CD14-positive monocyte (primary cell): ENCODE measurements at regions not wholly inside any gene's neighbourhood (a gene's known extent, or its start where the extent isn't known, plus 50 kb on each side); places are given as distances from the start of the nearest gene placed in this dataset.

Source experiments
- DNase-seq, 3 donors: peaks; one replicate each; pipeline ENCODE4 v3.0.0-alpha.2; 2011 to 2022
- H2AFZ ChIP-seq: 2 replicates; pipeline ENCODE4 v1.6.0; 2012; ENCODE audit warnings: mild to moderate bottlenecking, low read depth, low read length, inconsistent platforms; ENCODE audit not compliant: insufficient read depth, poor library complexity, severe bottlenecking
- H3K27ac ChIP-seq, 2 donors: 1 replicate in 1 of 2; 2 replicates in 1 of 2; pipeline ENCODE4 v1.5.1; 2012 to 2013; ENCODE audit warnings: low read length in 2 of 2, control low read depth in 1 of 2, inconsistent platforms in 1 of 2, low read depth in 1 of 2, mild to moderate bottlenecking in 1 of 2
- H3K27me3 ChIP-seq, 2 donors: one replicate each; pipeline versions ENCODE4 v1.6.0 to v1.6.1; 2011 to 2013; ENCODE audit warnings: low read length in 2 of 2; ENCODE audit not compliant: control insufficient read depth in 2 of 2, insufficient read depth in 2 of 2
- H3K36me3 ChIP-seq, 2 donors: replicated peaks in 1 of 2; 1 replicate in 1 of 2; 2 replicates in 1 of 2; pipeline versions ENCODE4 v1.5.1 to v1.6.1; 2012 to 2013; ENCODE audit warnings: low read length in 2 of 2, control low read depth in 1 of 2, inconsistent platforms in 1 of 2, mild to moderate bottlenecking in 1 of 2; ENCODE audit not compliant: insufficient read depth in 2 of 2, control insufficient read depth in 1 of 2
- H3K4me1 ChIP-seq, 2 donors: 1 replicate in 1 of 2; 2 replicates in 1 of 2; pipeline versions ENCODE4 v1.5.1 to v1.6.1; 2012 to 2013; ENCODE audit warnings: low read length in 2 of 2, control low read depth in 1 of 2, inconsistent platforms in 1 of 2, mild to moderate bottlenecking in 1 of 2, moderate library complexity in 1 of 2; ENCODE audit not compliant: insufficient read depth in 2 of 2, control insufficient read depth in 1 of 2
- H3K4me2 ChIP-seq: replicated peaks from 2 replicates; pipeline ENCODE3; 2012; ENCODE audit warnings: low read length, moderate library complexity, mild to moderate bottlenecking; ENCODE audit not compliant: poor library complexity, severe bottlenecking; ENCODE audit errors: extremely low read depth
- H3K4me3 ChIP-seq, 3 experiments: fragments of 200-600 bp in 1 of 3; sonication (generic) in 1 of 3; replicated peaks in 1 of 3; 1 replicate in 2 of 3; 2 replicates in 1 of 3; pipeline ENCODE4 v1.5.1; 2011 to 2013; ENCODE audit warnings: low read length in 3 of 3, mild to moderate bottlenecking in 3 of 3, control low read depth in 2 of 3, low read depth in 2 of 3, inconsistent platforms in 1 of 3, moderate library complexity in 1 of 3
- H3K79me2 ChIP-seq: 2 replicates; pipeline ENCODE4 v1.6.0; 2012; ENCODE audit warnings: mild to moderate bottlenecking, control low read depth, inconsistent platforms, low read length, moderate library complexity; ENCODE audit not compliant: insufficient read depth
- H3K9ac ChIP-seq: 2 replicates; pipeline ENCODE4 v1.6.0; 2017; ENCODE audit warnings: low read length, mild to moderate bottlenecking; ENCODE audit not compliant: insufficient read depth, poor library complexity, severe bottlenecking
- H3K9me3 ChIP-seq, 2 donors: replicated peaks in 1 of 2; 1 replicate in 1 of 2; 2 replicates in 1 of 2; pipeline versions ENCODE4 v1.5.1 to v1.6.1; 2012 to 2013; ENCODE audit warnings: low read length in 2 of 2, control low read depth in 1 of 2; ENCODE audit not compliant: control insufficient read depth in 1 of 2, insufficient read depth in 1 of 2
- H4K20me1 ChIP-seq: 2 replicates; pipeline ENCODE4 v1.6.0; 2012; ENCODE audit warnings: mild to moderate bottlenecking, low read length, control low read depth, moderate library complexity; ENCODE audit not compliant: insufficient read depth
- H3K27ac Mint-ChIP-seq, 7 donors: one replicate each; pipeline ENCODE4 v1.8.0; 2020; ENCODE audit warnings: mild to moderate bottlenecking in 7 of 7, mixed read lengths in 7 of 7, moderate library complexity in 6 of 7, inconsistent platforms in 2 of 7
- H3K27me3 Mint-ChIP-seq, 3 donors: one replicate each; pipeline ENCODE4 v1.8.0; 2021 to 2022; ENCODE audit warnings: low read depth in 3 of 3, mild to moderate bottlenecking in 3 of 3, mixed read lengths in 3 of 3, moderate library complexity in 3 of 3, inconsistent platforms in 1 of 3
- H3K36me3 Mint-ChIP-seq, 2 donors: one replicate each; pipeline ENCODE4 v1.8.0; 2020; ENCODE audit warnings: mixed read lengths in 2 of 2, inconsistent platforms in 1 of 2, mild to moderate bottlenecking in 1 of 2
- H3K4me1 Mint-ChIP-seq: one replicate; pipeline ENCODE4 v1.8.0; 2020; ENCODE audit warnings: mild to moderate bottlenecking, mixed read lengths
- H3K4me3 Mint-ChIP-seq, 2 donors: one replicate each; pipeline ENCODE4 v1.8.0; 2020; ENCODE audit warnings: mild to moderate bottlenecking in 2 of 2, mixed read lengths in 2 of 2, moderate library complexity in 1 of 2
- H3K9me3 Mint-ChIP-seq, 7 donors: one replicate each; pipeline ENCODE4 v1.8.0; 2020 to 2022; ENCODE audit warnings: mixed read lengths in 7 of 7, mild to moderate bottlenecking in 6 of 7, moderate library complexity in 6 of 7, inconsistent platforms in 2 of 7
- WGBS: methylation state at CpG from one replicate; pipeline ENCODE4 v1.1.5; 2013; ENCODE audit warnings: missing lambda C conversion rate; ENCODE audit not compliant: insufficient coverage; 5-methylcytosine and 5-hydroxymethylcytosine counted together
- intact Hi-C, 2 donors: fragments of 100-400 bp; cut with micrococcal nuclease; formaldehyde crosslinking; loops; one replicate each; pipeline versions ENCODE4 v1.15.0 to v1.15.1; 2023
- TF ChIP-seq, protein P1 (sequence below): fragments of 200-600 bp; IDR thresholded peaks from one replicate; pipeline ENCODE4 v1.8.0; 2022; ENCODE audit warnings: antibody characterized with exemption, mild to moderate bottlenecking

DNA sequence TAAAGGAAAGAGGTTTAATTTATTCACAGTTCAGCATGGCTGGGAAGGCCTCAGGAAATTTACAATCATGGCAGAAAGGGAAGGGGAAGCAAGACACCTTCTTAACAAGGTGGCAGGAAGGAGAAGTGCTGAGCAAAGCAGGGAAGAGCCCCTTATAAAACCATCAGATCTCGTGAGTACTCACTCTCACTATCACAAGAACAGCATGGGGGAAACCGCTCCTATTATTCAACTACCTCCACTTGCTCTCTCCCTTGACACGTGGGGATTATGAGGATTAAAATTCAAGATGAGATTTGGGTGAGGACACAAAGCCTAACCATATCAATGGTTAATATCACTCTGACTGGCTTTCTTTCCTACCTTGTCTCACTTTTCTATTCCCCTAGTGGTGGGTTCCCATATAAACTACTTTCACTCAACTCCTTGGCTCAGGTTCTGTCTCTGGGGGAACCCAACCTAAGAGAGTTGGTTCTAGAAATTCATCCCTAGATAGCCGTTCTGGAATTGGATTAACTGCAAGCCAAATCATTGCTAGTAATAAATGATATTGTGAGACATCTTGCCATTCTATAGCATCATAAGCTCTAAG lies 749.8 kb upstream of the GRAMD2B start:
- H3K27ac Mint-ChIP-seq = no peak overlapping the region
- H3K27me3 Mint-ChIP-seq = no peaks in the 10 kb centered on the region
- no peaks in the 10 kb centered on the region for H3K4me1 Mint-ChIP-seq
- Histone ChIP-seq H3K27ac (no peak overlapping the region), H3K4me1 (no peaks in the 10 kb centered on the region), H2AFZ (no peak overlapping the region), H3K9ac (no peak overlapping the region), H3K9me3 (peaks cover 0 to 12% of the 10 kb centered on the region in 2 donors), H4K20me1 (no peaks in the 10 kb centered on the region), H3K4me3 (no peak overlapping the region), H3K4me2 (no peak overlapping the region), H3K27me3 (no peaks in the 10 kb centered on the region), H3K36me3 (no peaks in the 10 kb centered on the region), H3K79me2 (no peaks in the 10 kb centered on the region)
- TF ChIP-seq, protein P1, sequence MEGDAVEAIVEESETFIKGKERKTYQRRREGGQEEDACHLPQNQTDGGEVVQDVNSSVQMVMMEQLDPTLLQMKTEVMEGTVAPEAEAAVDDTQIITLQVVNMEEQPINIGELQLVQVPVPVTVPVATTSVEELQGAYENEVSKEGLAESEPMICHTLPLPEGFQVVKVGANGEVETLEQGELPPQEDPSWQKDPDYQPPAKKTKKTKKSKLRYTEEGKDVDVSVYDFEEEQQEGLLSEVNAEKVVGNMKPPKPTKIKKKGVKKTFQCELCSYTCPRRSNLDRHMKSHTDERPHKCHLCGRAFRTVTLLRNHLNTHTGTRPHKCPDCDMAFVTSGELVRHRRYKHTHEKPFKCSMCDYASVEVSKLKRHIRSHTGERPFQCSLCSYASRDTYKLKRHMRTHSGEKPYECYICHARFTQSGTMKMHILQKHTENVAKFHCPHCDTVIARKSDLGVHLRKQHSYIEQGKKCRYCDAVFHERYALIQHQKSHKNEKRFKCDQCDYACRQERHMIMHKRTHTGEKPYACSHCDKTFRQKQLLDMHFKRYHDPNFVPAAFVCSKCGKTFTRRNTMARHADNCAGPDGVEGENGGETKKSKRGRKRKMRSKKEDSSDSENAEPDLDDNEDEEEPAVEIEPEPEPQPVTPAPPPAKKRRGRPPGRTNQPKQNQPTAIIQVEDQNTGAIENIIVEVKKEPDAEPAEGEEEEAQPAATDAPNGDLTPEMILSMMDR = no peak
- H3K36me3 Mint-ChIP-seq = no peaks in the 10 kb centered on the region
- intact Hi-C loops = no loop called here
- no CpG with 5 or more reads among the region's 4 CpGs for WGBS
- DNase-seq = no peak
- H3K9me3 Mint-ChIP-seq = peaks cover 1 to 5% (median 3%) of the 10 kb centered on the region in 7 donors
- H3K4me3 Mint-ChIP-seq = no peak overlapping the region

DNA sequence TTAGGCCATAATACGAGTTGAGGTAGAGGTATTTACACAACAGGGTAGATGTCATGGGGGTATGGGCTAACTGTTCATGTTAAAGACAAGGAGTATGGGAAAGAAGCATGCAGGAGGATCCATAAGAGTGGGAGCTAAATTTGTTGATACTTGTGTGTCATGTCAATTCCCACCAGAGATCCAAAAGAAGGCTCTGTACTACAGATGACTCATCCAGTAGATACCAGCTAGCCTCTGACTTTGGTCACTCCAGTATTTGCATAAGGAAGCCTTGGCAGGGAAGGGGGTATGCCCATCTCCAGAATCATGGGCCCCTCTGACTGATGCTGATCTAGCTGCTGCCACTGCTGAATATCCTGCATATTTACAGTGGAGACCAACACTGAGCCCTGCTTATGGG lies 743.7 kb upstream of the GRAMD2B start:
- H3K27ac Mint-ChIP-seq = no peak overlapping the region
- Histone ChIP-seq H2AFZ (no peak overlapping the region), H3K79me2 (no peaks in the 10 kb centered on the region), H3K27ac (no peak overlapping the region), H3K4me1 (no peaks in the 10 kb centered on the region), H3K9ac (no peak overlapping the region), H4K20me1 (no peaks in the 10 kb centered on the region), H3K36me3 (no peaks in the 10 kb centered on the region), H3K9me3 (peaks cover 0 to 6% of the 10 kb centered on the region in 2 donors), H3K4me2 (no peak overlapping the region), H3K4me3 (no peak overlapping the region), H3K27me3 (no peaks in the 10 kb centered on the region)
- TF ChIP-seq, protein P1 = no peak
- H3K36me3 Mint-ChIP-seq = no peaks in the 10 kb centered on the region
- no peak overlapping the region for H3K4me3 Mint-ChIP-seq
- peaks cover 0 to 6% (median 2%) of the 10 kb centered on the region in 7 donors for H3K9me3 Mint-ChIP-seq
- no CpG with 5 or more reads among the region's 1 CpG for WGBS
- DNase-seq = no peak
- H3K27me3 Mint-ChIP-seq = no peaks in the 10 kb centered on the region
- intact Hi-C loops = no loop called here
- H3K4me1 Mint-ChIP-seq = no peaks in the 10 kb centered on the region
